Glutamatergic neuron (in vitro differentiated cells): ENCODE measurements at regions not wholly inside any gene's neighbourhood (a gene's known extent, or its start where the extent isn't known, plus 50 kb on each side); places are given as distances from the start of the nearest gene placed in this dataset.
"Not testable (repeated sequence)": the region's sequence is repeated elsewhere in the genome, so short reads cannot be mapped to it uniquely, and the experiment has no call there.

ENCODE experiments used
- DNase-seq: peaks from one replicate; pipeline ENCODE4 v3.0.0; 2022
- H3K27ac Mint-ChIP-seq: one replicate; pipeline ENCODE4 v1.8.0; 2020; ENCODE audit warnings: mild to moderate bottlenecking, mixed read lengths, inconsistent platforms; ENCODE audit not compliant: unreplicated experiment
- H3K27me3 Mint-ChIP-seq: one replicate; pipeline ENCODE4 v1.8.0; 2020; ENCODE audit warnings: mild to moderate bottlenecking, moderate library complexity, mixed read lengths, inconsistent platforms; ENCODE audit not compliant: unreplicated experiment
- H3K36me3 Mint-ChIP-seq: one replicate; pipeline ENCODE4 v1.8.0; 2020; ENCODE audit warnings: mild to moderate bottlenecking, mixed read lengths, inconsistent platforms; ENCODE audit not compliant: unreplicated experiment
- H3K4me1 Mint-ChIP-seq: one replicate; pipeline ENCODE4 v1.8.0; 2020; ENCODE audit warnings: mild to moderate bottlenecking, low read depth, mixed read lengths, inconsistent platforms; ENCODE audit not compliant: unreplicated experiment
- H3K4me3 Mint-ChIP-seq: one replicate; pipeline ENCODE4 v1.8.0; 2020; ENCODE audit warnings: mild to moderate bottlenecking, mixed read lengths, inconsistent platforms; ENCODE audit not compliant: unreplicated experiment
- H3K9me3 Mint-ChIP-seq: one replicate; pipeline ENCODE4 v1.8.0; 2020; ENCODE audit warnings: mild to moderate bottlenecking, moderate library complexity, mixed read lengths, inconsistent platforms; ENCODE audit not compliant: unreplicated experiment
- CTCF ChIP-seq: fragments of 200-600 bp; sonication (generic); IDR thresholded peaks from one replicate; pipeline ENCODE4 v1.5.0; 2021; ENCODE audit not compliant: partially characterized antibody, unreplicated experiment

- H3K9me3 Mint-ChIP-seq = peaks cover 13% of the 10 kb centered on the region
- H3K4me1 Mint-ChIP-seq = peaks cover 81% of the 10 kb centered on the region
- not testable (repeated sequence) for DNase-seq, H3K27ac Mint-ChIP-seq, H3K4me3 Mint-ChIP-seq, H3K36me3 Mint-ChIP-seq
- peaks cover 13% of the 10 kb centered on the region for H3K27me3 Mint-ChIP-seq
These were observed 83.2 kb upstream of the ROPN1 start for GRCh38 chr3:124075090-124075489.

DNA sequence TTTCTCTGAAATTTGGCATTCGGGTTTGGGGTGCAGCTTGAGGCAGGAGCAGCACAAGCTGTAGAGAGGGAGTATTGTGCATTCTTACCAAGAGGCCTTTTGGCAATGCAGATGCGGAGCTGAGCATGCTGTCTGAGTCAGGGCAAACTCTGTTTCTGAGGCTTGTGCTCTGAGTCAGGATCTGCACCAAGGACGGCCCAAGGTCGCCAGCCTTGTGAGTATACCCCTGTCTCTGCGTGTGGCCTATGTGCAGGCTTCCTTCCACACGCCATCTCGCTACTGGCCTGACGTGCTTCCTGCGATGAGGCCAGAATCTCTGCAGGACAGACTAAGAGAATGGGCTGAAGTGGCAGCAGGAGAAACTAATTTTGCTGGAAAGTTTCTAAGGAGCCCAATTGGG, 83.8 kb upstream of the ROPN1 start:
- Mint-ChIP-seq H3K36me3 (no peaks in the 10 kb centered on the region), H3K27me3 (peaks cover 13% of the 10 kb centered on the region), H3K4me3 (peak overlapping the region; percentile 3), H3K9me3 (peaks cover 13% of the 10 kb centered on the region), H3K4me1 (peaks cover 80% of the 10 kb centered on the region), H3K27ac (peak overlapping the region; percentile 35)
- DNase-seq = no peak
- no peak for TF ChIP-seq CTCF

GRCh38 chr3:124076235-124076634, 84.3 kb upstream of the ROPN1 start:
- TF ChIP-seq CTCF = no peak
- H3K4me3 Mint-ChIP-seq = peak overlapping the region; percentile 14
- H3K36me3 Mint-ChIP-seq = no peaks in the 10 kb centered on the region
- peaks cover 80% of the 10 kb centered on the region for H3K4me1 Mint-ChIP-seq
- no peak for DNase-seq
- H3K9me3 Mint-ChIP-seq = peaks cover 13% of the 10 kb centered on the region
- H3K27me3 Mint-ChIP-seq = peaks cover 17% of the 10 kb centered on the region
- H3K27ac Mint-ChIP-seq = peak overlapping the region; percentile 76

DNA sequence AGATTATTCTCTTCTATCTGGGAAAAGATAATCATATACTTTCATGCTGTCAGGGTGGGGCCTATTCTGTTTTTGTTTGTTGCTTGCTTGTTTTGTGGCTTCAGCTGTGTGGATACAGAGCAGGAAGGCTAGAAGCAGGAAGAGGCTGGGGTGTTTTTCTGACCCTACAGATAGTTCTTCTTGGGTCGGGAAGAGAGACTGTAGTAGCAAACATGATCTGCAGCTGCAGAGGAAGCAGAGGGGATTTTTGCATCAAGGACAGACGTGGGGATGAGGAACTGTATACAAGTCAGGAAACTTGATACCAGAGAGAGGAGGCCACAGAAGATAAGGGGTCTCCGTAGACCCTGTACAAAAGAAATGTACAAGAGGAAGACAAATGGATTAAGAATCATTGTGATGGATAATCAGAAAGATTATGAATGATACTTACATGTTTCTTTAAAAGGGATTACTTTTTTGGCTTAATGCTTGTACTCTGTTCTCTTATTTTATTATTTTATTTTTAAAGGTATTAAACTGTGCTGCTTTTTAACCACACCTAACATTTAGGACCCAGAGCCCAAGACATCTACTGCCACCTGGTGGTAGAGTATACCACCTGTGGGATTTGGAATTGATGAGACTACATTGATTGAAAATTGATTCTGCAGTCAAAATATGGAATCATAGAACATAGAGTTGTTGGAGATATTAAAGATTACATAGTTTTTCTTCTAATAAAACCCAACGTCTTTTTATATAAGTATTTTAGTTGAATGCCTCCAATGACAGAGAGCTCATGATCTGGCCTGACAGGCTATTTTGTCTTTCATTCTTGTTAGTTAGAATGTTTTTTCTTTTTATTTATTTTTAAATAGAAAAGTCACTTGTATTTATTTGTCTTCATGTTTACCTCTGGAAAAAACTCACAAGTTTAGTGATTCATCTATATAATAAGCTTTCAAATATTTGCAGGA, 87.3 kb upstream of the ROPN1 start:
- H3K27ac Mint-ChIP-seq = peak overlapping the region; percentile 60
- H3K36me3 Mint-ChIP-seq = no peaks in the 10 kb centered on the region
- DNase-seq = no peak
- peak overlapping the region; percentile 60 for H3K4me3 Mint-ChIP-seq
- peaks cover 21% of the 10 kb centered on the region for H3K9me3 Mint-ChIP-seq
- H3K27me3 Mint-ChIP-seq = peaks cover 25% of the 10 kb centered on the region
- peaks cover 76% of the 10 kb centered on the region for H3K4me1 Mint-ChIP-seq
- peak; percentile 81 for TF ChIP-seq CTCF

GRCh38 chr3:124079912-124080276, 88.0 kb upstream of the ROPN1 start:
- Mint-ChIP-seq H3K27ac (no peak overlapping the region), H3K9me3 (peaks cover 25% of the 10 kb centered on the region), H3K27me3 (peaks cover 25% of the 10 kb centered on the region), H3K4me1 (peaks cover 77% of the 10 kb centered on the region), H3K4me3 (peak overlapping the region; percentile 25), H3K36me3 (no peaks in the 10 kb centered on the region)
- no peak for DNase-seq
- no peak for TF ChIP-seq CTCF
